Neutrophil (primary cell): ENCODE measurements at regions not wholly inside any gene's neighbourhood (a gene's known extent, or its start where the extent isn't known, plus 50 kb on each side); places are given as distances from the start of the nearest gene placed in this dataset.
"Not testable (repeated sequence)": the region's sequence is repeated elsewhere in the genome, so short reads cannot be mapped to it uniquely, and the experiment has no call there.

Source experiments
- H3K27ac ChIP-seq: fragments of 200-600 bp; sonication (generic); 2 replicates; pipeline ENCODE4 v1.5.1; 2016; ENCODE audit warnings: mild to moderate bottlenecking, moderate library complexity
- H3K27me3 ChIP-seq: fragments of 200-600 bp; sonication (generic); 2 replicates; pipeline ENCODE4 v1.6.0; 2016; ENCODE audit warnings: mild to moderate bottlenecking
- H3K36me3 ChIP-seq: fragments of 200-600 bp; sonication (generic); 2 replicates; pipeline ENCODE4 v1.5.1; 2017
- H3K4me1 ChIP-seq, 2 experiments: fragments of 200-600 bp in 1 of 2; sonication (generic) in 1 of 2; 1 replicate in 1 of 2; 2 replicates in 1 of 2; pipeline versions ENCODE4 v1.5.1 to v1.6.1; 2013 to 2016; ENCODE audit warnings: low read depth in 1 of 2, low read length in 1 of 2, mild to moderate bottlenecking in 1 of 2, moderate library complexity in 1 of 2; ENCODE audit not compliant: control insufficient read depth in 1 of 2, insufficient read depth in 1 of 2
- H3K4me3 ChIP-seq, 2 experiments: fragments of 200-600 bp in 1 of 2; sonication (generic) in 1 of 2; 1 replicate in 1 of 2; 2 replicates in 1 of 2; pipeline ENCODE4 v1.5.1; 2013 to 2016; ENCODE audit warnings: low read depth in 1 of 2, low read length in 1 of 2, mild to moderate bottlenecking in 1 of 2, moderate library complexity in 1 of 2
- H3K9me3 ChIP-seq: fragments of 200-600 bp; sonication (generic); 2 replicates; pipeline ENCODE4 v1.5.1; 2016
- TF ChIP-seq, protein P1 (sequence below): fragments of 200-600 bp; sonication (generic); IDR thresholded peaks from 2 replicates; pipeline ENCODE4 v1.5.1; 2016; ENCODE audit warnings: antibody characterized with exemption

DNA sequence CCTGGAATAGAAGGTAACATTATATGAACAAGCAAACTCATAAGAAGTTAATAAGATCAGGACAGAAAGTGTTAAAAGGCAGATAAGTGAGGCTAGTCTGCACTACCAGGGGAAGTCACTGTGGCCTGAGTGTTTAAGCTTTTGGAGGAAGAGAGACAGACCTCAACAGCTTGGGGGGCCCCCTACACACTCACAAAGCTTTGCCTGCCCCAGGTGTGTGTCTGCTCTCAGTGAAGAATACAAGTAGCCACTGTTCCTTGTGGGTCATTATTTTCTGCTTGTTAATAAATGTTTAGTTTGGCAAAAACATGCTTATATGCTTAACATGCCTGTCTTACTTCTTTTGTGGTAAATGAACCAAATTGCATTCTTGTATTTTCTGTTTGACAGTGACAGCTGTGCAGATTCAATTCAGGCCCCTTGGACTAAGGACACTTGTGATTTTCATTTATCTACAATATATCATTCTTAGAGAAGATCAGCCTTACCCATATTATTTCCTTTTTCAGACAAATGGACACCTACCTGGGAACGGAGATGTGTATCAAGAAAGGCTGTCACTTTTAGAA lies 50.7 kb upstream of the C12orf71 start:
- H3K27me3 ChIP-seq, result no peaks in the 10 kb centered on the region
- TF ChIP-seq, protein P1, sequence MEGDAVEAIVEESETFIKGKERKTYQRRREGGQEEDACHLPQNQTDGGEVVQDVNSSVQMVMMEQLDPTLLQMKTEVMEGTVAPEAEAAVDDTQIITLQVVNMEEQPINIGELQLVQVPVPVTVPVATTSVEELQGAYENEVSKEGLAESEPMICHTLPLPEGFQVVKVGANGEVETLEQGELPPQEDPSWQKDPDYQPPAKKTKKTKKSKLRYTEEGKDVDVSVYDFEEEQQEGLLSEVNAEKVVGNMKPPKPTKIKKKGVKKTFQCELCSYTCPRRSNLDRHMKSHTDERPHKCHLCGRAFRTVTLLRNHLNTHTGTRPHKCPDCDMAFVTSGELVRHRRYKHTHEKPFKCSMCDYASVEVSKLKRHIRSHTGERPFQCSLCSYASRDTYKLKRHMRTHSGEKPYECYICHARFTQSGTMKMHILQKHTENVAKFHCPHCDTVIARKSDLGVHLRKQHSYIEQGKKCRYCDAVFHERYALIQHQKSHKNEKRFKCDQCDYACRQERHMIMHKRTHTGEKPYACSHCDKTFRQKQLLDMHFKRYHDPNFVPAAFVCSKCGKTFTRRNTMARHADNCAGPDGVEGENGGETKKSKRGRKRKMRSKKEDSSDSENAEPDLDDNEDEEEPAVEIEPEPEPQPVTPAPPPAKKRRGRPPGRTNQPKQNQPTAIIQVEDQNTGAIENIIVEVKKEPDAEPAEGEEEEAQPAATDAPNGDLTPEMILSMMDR, result no peak
- H3K36me3 ChIP-seq, result no peaks in the 10 kb centered on the region
- H3K4me3 ChIP-seq, result no peak overlapping the region
- no peaks in the 10 kb centered on the region for H3K4me1 ChIP-seq
- H3K9me3 ChIP-seq, result no peaks in the 10 kb centered on the region
- no peak overlapping the region for H3K27ac ChIP-seq

DNA sequence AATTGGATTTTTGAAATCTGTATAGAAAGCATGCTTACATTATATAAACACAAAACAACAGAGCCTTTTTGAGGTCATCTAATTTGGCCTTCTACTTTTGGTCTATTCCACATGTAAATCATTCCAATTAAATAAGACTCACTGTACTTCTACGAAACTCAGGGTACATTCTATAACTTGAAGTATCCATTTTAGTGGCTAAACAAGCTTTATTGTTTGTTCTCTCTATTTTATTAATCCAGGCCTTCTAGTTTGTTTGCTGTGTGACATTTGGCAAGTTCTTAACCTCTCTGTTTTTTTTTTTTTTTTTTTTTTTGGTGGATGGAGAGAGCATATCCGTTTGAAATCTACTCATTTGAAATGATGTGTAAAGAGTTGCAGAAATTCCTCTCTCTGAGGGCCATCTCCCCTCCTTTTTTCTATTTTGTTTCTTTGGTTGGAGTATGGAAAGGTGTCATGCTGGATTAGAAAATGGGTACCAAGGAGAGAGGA lies 58.1 kb upstream of the C12orf71 start:
- Histone ChIP-seq H3K9me3 (no peaks in the 10 kb centered on the region), H3K27me3 (no peaks in the 10 kb centered on the region), H3K27ac (no peak overlapping the region), H3K4me1 (peaks cover 14 to 19% of the 10 kb centered on the region in 2 experiments), H3K4me3 (no peak overlapping the region), H3K36me3 (no peaks in the 10 kb centered on the region)
- TF ChIP-seq, protein P1, result no peak

DNA sequence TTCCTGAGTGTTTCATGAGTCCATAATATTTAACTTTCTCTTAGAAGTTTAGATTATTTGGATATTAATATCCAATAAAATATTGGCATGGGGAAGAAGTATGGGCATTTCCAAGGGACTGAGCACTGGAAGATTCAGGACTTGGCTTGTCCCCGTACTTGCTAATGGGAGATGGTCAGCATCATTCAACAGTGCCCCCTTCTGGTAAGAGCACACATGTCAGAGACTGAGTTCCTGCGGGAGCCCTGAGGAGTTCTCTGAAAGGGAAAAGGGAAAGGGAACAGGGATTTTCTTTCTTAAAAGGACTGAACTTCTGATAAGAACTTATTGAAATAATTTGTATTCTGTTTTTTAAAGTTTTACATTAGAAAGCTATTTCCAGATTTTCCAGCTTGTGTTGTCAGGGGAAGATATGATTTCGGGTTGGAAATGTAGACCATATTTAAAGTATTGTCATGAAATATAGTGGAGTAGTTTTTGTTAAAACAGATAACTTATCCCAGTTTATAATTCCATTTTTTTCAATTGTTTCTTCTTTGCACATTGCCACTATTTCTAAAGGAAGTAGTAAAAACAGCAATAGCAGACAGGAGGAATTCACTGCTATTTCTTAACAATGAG lies 59.8 kb upstream of the C12orf71 start:
- TF ChIP-seq, protein P1, result peak; percentile 80
- no peaks in the 10 kb centered on the region for H3K36me3 ChIP-seq
- no peaks in the 10 kb centered on the region for H3K9me3 ChIP-seq
- no peak overlapping the region for H3K4me3 ChIP-seq
- peaks cover 14 to 19% of the 10 kb centered on the region in 2 experiments for H3K4me1 ChIP-seq
- H3K27me3 ChIP-seq, result no peaks in the 10 kb centered on the region
- peak overlapping the region; percentile 59 for H3K27ac ChIP-seq

DNA sequence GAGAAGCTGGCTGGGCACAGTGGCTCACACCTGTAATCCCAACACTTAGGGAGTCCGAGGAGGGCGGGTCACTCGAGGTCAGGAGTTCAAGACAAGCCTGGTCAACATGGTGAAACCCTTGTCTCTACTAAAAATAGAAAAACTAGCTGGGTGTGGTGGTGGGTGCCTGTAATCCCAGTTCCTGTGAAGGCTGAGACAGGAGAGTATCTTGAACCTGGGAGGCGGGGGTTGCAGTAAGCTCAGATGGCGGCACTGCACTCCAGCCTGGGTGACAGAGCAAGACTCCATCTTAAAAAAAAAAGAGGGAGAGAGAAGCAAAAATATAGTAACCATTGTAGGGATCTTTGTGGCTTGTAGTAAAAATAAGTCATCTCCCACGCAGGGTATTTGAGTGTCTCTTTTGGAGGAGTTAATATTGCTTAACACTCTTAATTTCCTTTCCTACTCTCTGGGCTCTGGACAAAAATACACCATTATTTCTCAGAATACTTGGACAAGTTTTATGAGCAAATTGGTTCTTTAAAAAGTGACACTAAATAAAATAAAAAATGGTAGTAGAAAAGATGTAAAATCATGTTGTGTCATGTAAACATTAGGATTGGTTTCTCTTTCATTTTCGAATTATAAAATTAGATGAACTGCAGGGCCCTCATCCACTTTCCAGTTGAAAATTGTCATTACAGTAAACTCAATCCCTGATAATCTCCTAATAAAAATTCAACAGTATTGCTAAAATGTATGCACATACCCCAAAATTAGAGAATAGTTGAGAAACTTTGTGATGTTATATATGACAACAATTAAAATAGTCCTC lies 61.1 kb upstream of the C12orf71 start:
- Histone ChIP-seq H3K4me3 (peak overlapping the region in 1 of 2 experiments; percentile 5), H3K27ac (peak overlapping the region; percentile 59), H3K36me3 (no peaks in the 10 kb centered on the region), H3K4me1 (peaks cover 14 to 19% of the 10 kb centered on the region in 2 experiments), H3K9me3 (no peaks in the 10 kb centered on the region), H3K27me3 (no peaks in the 10 kb centered on the region)
- TF ChIP-seq, protein P1, result no peak

DNA sequence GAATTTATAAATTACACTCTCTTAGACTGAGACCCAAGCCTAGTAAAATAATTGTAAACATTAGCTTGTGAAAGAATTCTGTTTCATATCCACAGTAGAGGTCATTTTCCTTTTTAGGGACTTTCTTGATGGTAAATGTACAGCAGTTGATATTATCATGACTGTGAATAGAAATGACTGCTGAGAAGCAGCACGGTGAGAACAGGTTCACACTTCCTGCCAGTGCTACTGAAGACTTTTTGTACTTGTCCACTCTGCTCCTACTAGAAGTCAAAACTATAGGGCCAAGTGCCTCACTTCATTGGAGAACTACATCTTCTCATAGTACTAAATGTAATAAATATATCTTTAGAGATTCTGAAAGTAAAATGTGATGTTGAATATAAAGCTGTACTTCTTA lies 63.3 kb upstream of the C12orf71 start:
- H3K27me3 ChIP-seq, H3K27ac ChIP-seq, H3K4me3 ChIP-seq, H3K9me3 ChIP-seq, H3K36me3 ChIP-seq: not testable (repeated sequence)
- peaks cover 14 to 19% of the 10 kb centered on the region in 2 experiments for H3K4me1 ChIP-seq

DNA sequence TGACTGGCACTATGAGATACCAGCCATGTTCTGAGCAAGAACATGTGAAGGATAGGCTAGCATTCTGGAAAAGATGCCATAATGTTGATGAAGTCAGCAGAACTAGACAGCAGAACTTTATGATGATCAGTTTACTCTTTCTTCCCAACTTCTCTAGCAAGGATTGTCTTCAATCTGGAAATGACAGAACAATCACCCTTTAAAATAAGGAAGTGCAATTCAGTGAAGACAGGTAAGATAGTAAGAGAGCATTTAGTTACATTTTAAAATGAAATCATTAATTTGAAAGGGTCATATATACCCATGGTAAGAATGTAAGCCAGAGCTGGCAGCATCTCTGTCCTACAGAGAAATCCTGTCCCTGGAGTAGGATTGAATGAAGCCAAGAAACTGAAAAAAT lies 66.0 kb upstream of the C12orf71 start:
- Histone ChIP-seq H3K36me3 (no peaks in the 10 kb centered on the region), H3K27me3 (no peaks in the 10 kb centered on the region), H3K27ac (no peak overlapping the region), H3K9me3 (no peaks in the 10 kb centered on the region), H3K4me3 (no peak overlapping the region), H3K4me1 (peaks cover 11 to 16% of the 10 kb centered on the region in 2 experiments)
- TF ChIP-seq, protein P1, result no peak
